ENCODE measurements at regions not wholly inside any gene's neighbourhood (a gene's known extent, or its start where the extent isn't known, plus 50 kb on each side); places are given as distances from the start of the nearest gene placed in this dataset.

DNA sequence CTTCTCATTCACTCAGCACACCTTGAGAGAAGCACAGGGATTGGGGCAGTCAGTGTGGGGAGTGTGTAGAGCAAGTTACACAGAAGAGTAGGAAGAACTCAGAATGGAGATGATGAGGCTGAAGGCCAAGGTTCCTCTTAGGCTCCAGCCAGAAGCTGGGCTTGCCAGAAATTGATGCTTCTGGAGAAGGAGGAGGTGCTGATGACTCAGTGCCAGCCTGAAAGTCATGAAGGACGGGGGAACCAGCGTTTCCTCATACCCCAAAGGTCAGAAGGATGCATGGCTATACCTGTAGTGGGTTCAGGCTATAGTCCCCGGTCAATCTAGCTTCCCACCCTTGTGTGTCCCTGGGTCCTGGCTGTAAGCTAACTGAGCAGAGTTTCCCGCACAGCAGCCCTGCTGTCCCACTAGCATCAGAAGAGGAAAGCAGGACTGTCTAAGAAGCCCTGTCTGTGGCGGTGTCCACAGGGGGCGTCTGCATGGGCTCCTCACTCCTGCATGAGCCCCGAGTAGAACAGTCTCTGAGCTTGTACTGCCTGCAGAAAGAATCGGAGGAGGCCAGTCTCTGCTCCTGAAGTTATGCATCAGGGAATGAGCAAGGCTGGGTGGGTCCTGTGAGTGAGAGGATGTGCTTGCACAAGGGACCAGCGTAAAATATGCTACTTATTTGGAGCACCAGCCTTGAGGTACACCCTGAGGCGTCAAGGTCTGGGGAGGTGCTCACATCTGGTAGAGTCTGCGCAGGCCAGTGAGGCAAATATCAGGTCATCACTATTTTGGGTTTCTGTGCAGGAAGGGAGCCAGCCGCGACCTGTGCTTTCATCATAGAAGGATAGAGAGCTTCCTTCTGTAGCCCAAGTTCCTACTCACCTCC, 148.5 kb downstream of the MRPL14 start:
- no peak for TF ChIP-seq POLR2A (IDR thresholded peaks at IDR 0.05)
- TF ChIP-seq, protein P1, sequence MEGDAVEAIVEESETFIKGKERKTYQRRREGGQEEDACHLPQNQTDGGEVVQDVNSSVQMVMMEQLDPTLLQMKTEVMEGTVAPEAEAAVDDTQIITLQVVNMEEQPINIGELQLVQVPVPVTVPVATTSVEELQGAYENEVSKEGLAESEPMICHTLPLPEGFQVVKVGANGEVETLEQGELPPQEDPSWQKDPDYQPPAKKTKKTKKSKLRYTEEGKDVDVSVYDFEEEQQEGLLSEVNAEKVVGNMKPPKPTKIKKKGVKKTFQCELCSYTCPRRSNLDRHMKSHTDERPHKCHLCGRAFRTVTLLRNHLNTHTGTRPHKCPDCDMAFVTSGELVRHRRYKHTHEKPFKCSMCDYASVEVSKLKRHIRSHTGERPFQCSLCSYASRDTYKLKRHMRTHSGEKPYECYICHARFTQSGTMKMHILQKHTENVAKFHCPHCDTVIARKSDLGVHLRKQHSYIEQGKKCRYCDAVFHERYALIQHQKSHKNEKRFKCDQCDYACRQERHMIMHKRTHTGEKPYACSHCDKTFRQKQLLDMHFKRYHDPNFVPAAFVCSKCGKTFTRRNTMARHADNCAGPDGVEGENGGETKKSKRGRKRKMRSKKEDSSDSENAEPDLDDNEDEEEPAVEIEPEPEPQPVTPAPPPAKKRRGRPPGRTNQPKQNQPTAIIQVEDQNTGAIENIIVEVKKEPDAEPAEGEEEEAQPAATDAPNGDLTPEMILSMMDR (IDR thresholded peaks at IDR 0.05), result no peak

Measured in prostate gland (tissue), 2 donors.